H1 (cell line): ENCODE measurements at regions not wholly inside any gene's neighbourhood (a gene's known extent, or its start where the extent isn't known, plus 50 kb on each side); places are given as distances from the start of the nearest gene placed in this dataset.

ENCODE experiments used
- CTCF ChIA-PET: fragments of 300-600 bp; sonication (Branson Sonifier 250); formaldehyde crosslinking; loops from one replicate; lab custom pipeline; 2021; ENCODE audit not compliant: partially characterized antibody; lab: Charles Lee
- POLR2A ChIA-PET: fragments of 300-600 bp; sonication (Branson Sonifier 250); formaldehyde crosslinking; loops from one replicate; lab custom pipeline; 2021; ENCODE audit warnings: inconsistent platforms; ENCODE audit not compliant: partially characterized antibody; lab: Charles Lee
- DNase-seq, 2 experiments: peaks; one replicate each; pipeline versions ENCODE4 v3.0.0 to v3.0.0-alpha.2; 2010 to 2022; ENCODE audit warnings: low spot score in 2 of 2, low read depth in 1 of 2, mixed read lengths in 1 of 2
- FAIRE-seq: peaks from 2 replicates; lab custom pipeline; 2011; peaks lifted over from hg19 to GRCh38; lab: Jason Lieb, UNC
- H2AFZ ChIP-seq: 2 replicates; pipeline ENCODE4 v1.8.1; 2012; ENCODE audit warnings: low read length, inconsistent platforms
- H2AK5ac ChIP-seq: 2 replicates; pipeline ENCODE4 v1.6.1; 2013; ENCODE audit warnings: low read depth, low read length
- H2BK120ac ChIP-seq: replicated peaks from 2 replicates; pipeline ENCODE3; 2013; ENCODE audit warnings: low read depth, low read length, inconsistent platforms
- H2BK12ac ChIP-seq: 2 replicates; pipeline ENCODE4 v1.6.1; 2013; ENCODE audit warnings: low read depth, low read length
- H2BK15ac ChIP-seq: 2 replicates; pipeline ENCODE4 v1.6.1; 2013; ENCODE audit warnings: low read length
- H2BK20ac ChIP-seq: 2 replicates; pipeline ENCODE4 v1.6.1; 2013; ENCODE audit warnings: low read length
- H2BK5ac ChIP-seq: 2 replicates; pipeline ENCODE4 v1.6.1; 2013; ENCODE audit warnings: low read depth, low read length
- H3K14ac ChIP-seq: 2 replicates; pipeline ENCODE4 v1.6.1; 2013; ENCODE audit warnings: inconsistent platforms; ENCODE audit not compliant: insufficient read length
- H3K18ac ChIP-seq: 2 replicates; pipeline ENCODE4 v1.6.1; 2013; ENCODE audit warnings: low read length; ENCODE audit errors: extremely low read depth
- H3K23ac ChIP-seq: 2 replicates; pipeline ENCODE4 v1.6.1; 2013; ENCODE audit warnings: inconsistent platforms; ENCODE audit not compliant: insufficient read length
- H3K23me2 ChIP-seq: 2 replicates; pipeline ENCODE4 v1.6.1; 2013; ENCODE audit warnings: low read depth, low read length
- H3K27ac ChIP-seq: 2 replicates; pipeline ENCODE4 v1.6.1; 2011; ENCODE audit warnings: low read depth, low read length, inconsistent platforms
- H3K27me3 ChIP-seq, 4 experiments: replicated peaks in 1 of 4; 1 replicate in 1 of 4; 2 replicates in 3 of 4; pipeline versions ENCODE4 v1.6.1 to v1.8.1; 2011 to 2013; ENCODE audit warnings: low read length in 3 of 4, mild to moderate bottlenecking in 3 of 4, inconsistent platforms in 2 of 4, mixed read lengths in 2 of 4, moderate library complexity in 1 of 4; ENCODE audit not compliant: control insufficient read depth in 3 of 4, insufficient read depth in 3 of 4; ENCODE audit errors: extremely low read depth in 1 of 4
- H3K36me3 ChIP-seq, 4 experiments: 2 replicates each; pipeline versions ENCODE4 v1.6.1 to v1.8.1; 2011 to 2013; ENCODE audit warnings: mild to moderate bottlenecking in 4 of 4, low read length in 3 of 4, moderate library complexity in 2 of 4, control low read depth in 1 of 4, inconsistent platforms in 1 of 4; ENCODE audit not compliant: insufficient read depth in 4 of 4, control insufficient read depth in 2 of 4
- H3K4ac ChIP-seq: replicated peaks from 2 replicates; pipeline ENCODE3; 2013; ENCODE audit warnings: low read length, low read depth, mixed read lengths, inconsistent platforms; ENCODE audit not compliant: insufficient read length
- H3K4me1 ChIP-seq, 4 experiments: replicated peaks in 1 of 4; 1 replicate in 1 of 4; 2 replicates in 3 of 4; pipeline versions ENCODE4 v1.6.1 to v1.8.1; 2011 to 2013; ENCODE audit warnings: low read length in 3 of 4, inconsistent platforms in 2 of 4, mixed read lengths in 1 of 4; ENCODE audit not compliant: insufficient read depth in 4 of 4, control insufficient read depth in 3 of 4
- H3K4me2 ChIP-seq, 2 experiments: 2 replicates each; pipeline versions ENCODE4 v1.6.1 to v1.8.1; 2011 to 2013; ENCODE audit warnings: low read depth in 2 of 2, low read length in 2 of 2, control low read depth in 1 of 2, inconsistent platforms in 1 of 2, mild to moderate bottlenecking in 1 of 2; ENCODE audit not compliant: insufficient read depth in 1 of 2
- H3K4me3 ChIP-seq, 4 experiments: fragments of 200-600, 300-600 bp in 1 of 4; sonication (generic), shearing (Covaris generic), sonication (Bioruptor Twin) in 1 of 4; 2 replicates each; pipeline versions ENCODE4 v1.5.1 to v1.8.1; 2011 to 2016; ENCODE audit warnings: low read length in 4 of 4, low read depth in 3 of 4, control low read depth in 2 of 4, inconsistent platforms in 2 of 4, mild to moderate bottlenecking in 2 of 4, mixed read lengths in 1 of 4, moderate library complexity in 1 of 4; ENCODE audit not compliant: insufficient read depth in 2 of 4; ENCODE audit errors: extremely low read depth in 1 of 4
- H3K56ac ChIP-seq: replicated peaks from 2 replicates; pipeline ENCODE3; 2013; ENCODE audit warnings: low read depth, mild to moderate bottlenecking, mixed read lengths, low read length, inconsistent platforms; ENCODE audit not compliant: insufficient read length
- H3K79me1 ChIP-seq: 2 replicates; pipeline ENCODE4 v1.6.1; 2013; ENCODE audit warnings: low read depth, low read length, control low read depth
- H3K79me2 ChIP-seq, 2 experiments: 2 replicates each; pipeline versions ENCODE4 v1.6.1 to v1.8.1; 2012 to 2013; ENCODE audit warnings: low read length in 2 of 2, mild to moderate bottlenecking in 2 of 2, inconsistent platforms in 1 of 2; ENCODE audit not compliant: insufficient read depth in 2 of 2, control insufficient read depth in 1 of 2
- H3K9ac ChIP-seq, 4 experiments: replicated peaks in 1 of 4; 1 replicate in 1 of 4; 2 replicates in 3 of 4; pipeline versions ENCODE4 v1.6.1 to v1.8.1; 2011 to 2013; ENCODE audit warnings: low read depth in 3 of 4, low read length in 3 of 4, control low read depth in 2 of 4, mild to moderate bottlenecking in 2 of 4, moderate library complexity in 2 of 4, inconsistent platforms in 1 of 4; ENCODE audit errors: extremely low read depth in 1 of 4
- H3K9me3 ChIP-seq, 2 experiments: 2 replicates each; pipeline versions ENCODE4 v1.6.1 to v1.8.1; 2012 to 2013; ENCODE audit warnings: mild to moderate bottlenecking in 2 of 2, moderate library complexity in 2 of 2, control low read depth in 1 of 2, inconsistent platforms in 1 of 2, low read depth in 1 of 2, low read length in 1 of 2, mixed read lengths in 1 of 2; ENCODE audit not compliant: insufficient read depth in 2 of 2
- H4K20me1 ChIP-seq, 2 experiments: replicated peaks in 1 of 2; 2 replicates each; pipeline versions ENCODE3 to v1.8.1; 2011 to 2013; ENCODE audit warnings: inconsistent platforms in 2 of 2, low read length in 2 of 2, mild to moderate bottlenecking in 1 of 2; ENCODE audit not compliant: insufficient read depth in 2 of 2, control insufficient read depth in 1 of 2
- H4K5ac ChIP-seq: 2 replicates; pipeline ENCODE4 v1.6.1; 2013; ENCODE audit warnings: low read length, low read depth, mixed read lengths, inconsistent platforms; ENCODE audit not compliant: insufficient read length
- H4K8ac ChIP-seq: 2 replicates; pipeline ENCODE4 v1.8.0; 2013; ENCODE audit warnings: mild to moderate bottlenecking, moderate library complexity, low read length, inconsistent platforms; ENCODE audit not compliant: insufficient read depth; ENCODE audit errors: extremely low read depth
- H4K91ac ChIP-seq: replicated peaks from 2 replicates; pipeline ENCODE3; 2013; ENCODE audit warnings: low read length, mixed read lengths, inconsistent platforms; ENCODE audit not compliant: insufficient read length
- E2F6 ChIP-seq: IDR thresholded peaks from 2 replicates; pipeline ENCODE4 v1.6.1; 2012; ENCODE audit warnings: inconsistent platforms
- HDAC6 ChIP-seq: IDR thresholded peaks from one replicate; pipeline ENCODE4 v1.7.1; 2012; ENCODE audit warnings: low read depth, mild to moderate bottlenecking, inconsistent platforms, low read length, moderate library complexity
- JUN ChIP-seq: IDR thresholded peaks from 2 replicates; pipeline ENCODE4 v1.6.1; 2011; ENCODE audit warnings: low read depth, mild to moderate bottlenecking, improper control_type of control experiment, low read length
- KDM4A ChIP-seq: IDR thresholded peaks from one replicate; pipeline ENCODE4 v1.7.1; 2012; ENCODE audit warnings: low read depth, mild to moderate bottlenecking, moderate library complexity, low read length, inconsistent platforms; ENCODE audit not compliant: severe bottlenecking
- MAX ChIP-seq: IDR thresholded peaks from 2 replicates; pipeline ENCODE4 v1.6.1; 2012; ENCODE audit warnings: inconsistent platforms
- RAD21 ChIP-seq, 2 experiments: IDR thresholded peaks in 1 of 2; conservative IDR thresholded peaks in 1 of 2; 2 replicates each; pipeline ENCODE4 v1.6.1; 2011; ENCODE audit warnings: low read depth in 2 of 2, low read length in 2 of 2, improper control_type of control experiment in 1 of 2, inconsistent platforms in 1 of 2, mild to moderate bottlenecking in 1 of 2, moderate library complexity in 1 of 2
- RXRA ChIP-seq: IDR thresholded peaks from 2 replicates; pipeline ENCODE4 v1.6.1; 2011; ENCODE audit warnings: low read depth, mild to moderate bottlenecking, low read length, moderate library complexity; ENCODE audit not compliant: insufficient read depth
- SIN3A ChIP-seq, 2 experiments: IDR thresholded peaks in 1 of 2; conservative IDR thresholded peaks in 1 of 2; 2 replicates each; pipeline ENCODE4 v1.6.1; 2011 to 2012; ENCODE audit warnings: low read length in 2 of 2, improper control_type of control experiment in 1 of 2, low read depth in 1 of 2, mild to moderate bottlenecking in 1 of 2
- SP2 ChIP-seq: IDR thresholded peaks from 2 replicates; pipeline ENCODE4 v1.6.1; 2012; ENCODE audit warnings: mild to moderate bottlenecking, low read length, inconsistent platforms
- TCF12 ChIP-seq: IDR thresholded peaks from 2 replicates; pipeline ENCODE4 v1.6.1; 2011; ENCODE audit warnings: low read depth, mild to moderate bottlenecking, low read length
- WGBS, 2 experiments: shearing (Covaris generic) in 1 of 2; methylation state at CpG; one replicate each; pipeline versions ENCODE4 v1.1.6 to v1.1.7; 2013 to 2015; ENCODE audit warnings: low lambda C conversion rate in 2 of 2, mixed read lengths in 2 of 2, inconsistent platforms in 1 of 2, low coverage in 1 of 2, missing lambda C conversion rate in 1 of 2; ENCODE audit not compliant: insufficient replicate concordance in 2 of 2, insufficient coverage in 1 of 2, insufficient read length in 1 of 2; ENCODE audit errors: extremely low coverage in 1 of 2, missing lambda C conversion rate in 1 of 2; 5-methylcytosine and 5-hydroxymethylcytosine counted together

- Histone ChIP-seq H3K18ac (no peak overlapping the region), H3K36me3 (no peaks in the 10 kb centered on the region), H3K79me1 (no peaks in the 10 kb centered on the region), H2BK15ac (no peak overlapping the region), H3K23ac (no peak overlapping the region), H2BK20ac (no peak overlapping the region), H3K9me3 (peaks cover under 1 to 2% of the 10 kb centered on the region in 2 experiments; a peak in 2 of 4 replicates), H3K14ac (no peak overlapping the region), H3K4me2 (no peak overlapping the region), H3K4me3 (no peak overlapping the region), H2AK5ac (no peak overlapping the region), H3K27me3 (no peaks in the 10 kb centered on the region), H2BK5ac (no peak overlapping the region), H4K91ac (no peak overlapping the region), H4K8ac (no peak overlapping the region), H3K4ac (no peak overlapping the region), H3K79me2 (no peaks in the 10 kb centered on the region), H3K23me2 (no peaks in the 10 kb centered on the region), H3K9ac (no peak overlapping the region), H3K4me1 (no peaks in the 10 kb centered on the region), H4K20me1 (no peaks in the 10 kb centered on the region), H4K5ac (no peak overlapping the region), H2BK120ac (no peak overlapping the region), H3K27ac (no peak overlapping the region), H2BK12ac (no peak overlapping the region), H2AFZ (peak overlapping the region; percentile 76; the same call in 1 of the 2 replicates), H3K56ac (no peak overlapping the region)
- CTCF ChIA-PET = interaction anchor here (0.9 kb wide), 1 partner anchor 171 kb away, joined by 3 read pairs; no protein-coding TSS in a partner anchor
- FAIRE-seq (no peak), DNase-seq (no peak)
- POLR2A ChIA-PET = no interaction called here
- TF ChIP-seq TCF12 (no peak), SIN3A (conservative IDR thresholded peaks at IDR 0.05 in 1 of 2, IDR thresholded peaks at IDR 0.05 in 1 of 2; ENCODE audit: low read depth in 1 of 2, low read length in 2 of 2) (no peak), KDM4A (no peak), RAD21 (IDR thresholded peaks at IDR 0.05 in 1 of 2, conservative IDR thresholded peaks at IDR 0.05 in 1 of 2; ENCODE audit: low read depth in 2 of 2, low read length in 2 of 2) (no peak), RXRA (no peak), SP2 (no peak), E2F6 (no peak), JUN (no peak), HDAC6 (no peak), MAX (no peak)
- WGBS, 2 experiments = 91% methylated on average over 5 of the region's 5 CpGs; no CpG with 5 or more reads in 1 of the 2 experiments
These were observed 239.5 kb upstream of the LRRC7 start for GRCh38 chr1:69328186-69328585.
